ENCODE measurements at regions not wholly inside any gene's neighbourhood (a gene's known extent, or its start where the extent isn't known, plus 50 kb on each side); places are given as distances from the start of the nearest gene placed in this dataset.

- TF ChIP-seq ZBTB40 (IDR thresholded peaks at IDR 0.05; ENCODE audit: borderline replicate concordance) (no peak), BHLHE40 (IDR thresholded peaks at IDR 0.05; ENCODE audit: borderline replicate concordance in 1 of 2, low read depth in 2 of 2, low read length in 1 of 2) (no peak), HSF1 (IDR thresholded peaks at IDR 0.05; ENCODE audit: low read depth, low read length) (no peak), MYB (IDR thresholded peaks at IDR 0.05; ENCODE audit: borderline replicate concordance, low read depth, low read length) (no peak), ZNF217 (IDR thresholded peaks at IDR 0.05) (no peak), EGR1 (IDR thresholded peaks at IDR 0.05; ENCODE audit: borderline replicate concordance in 1 of 2, low read depth in 2 of 2, low read length in 2 of 2) (no peak)
Measured at GRCh38 chr3:15941958-15942357, 144.2 kb upstream of the ANKRD28 start (continued).

- no peaks in the 10 kb centered on the region for H3K4me1 ChIP-seq (ENCODE audit: control insufficient read depth, insufficient read depth, low read length)
- no peak overlapping the region for H3K9ac ChIP-seq (ENCODE audit: control insufficient read depth, insufficient read depth, low read length)
- no peaks in the 10 kb centered on the region for H3K79me2 ChIP-seq (ENCODE audit: control insufficient read depth, insufficient read depth, low read length)
- no TSS peak for BruUV-seq (replicated peaks)
- in situ Hi-C loops (cut with MboI) = no loop called here
- CTCF ChIA-PET = no interaction called here
- no peak overlapping the region for H3K4me3 ChIP-seq
- intact Hi-C loops (cut with micrococcal nuclease; ENCODE audit: unreplicated experiment) = no loop called here
- SMC1A ChIA-PET (ENCODE audit: uncharacterized antibody, unreplicated experiment) = interaction anchor here (0.6 to 1.6 kb wide), 3 partner anchors 19 to 20 kb away, joined by 3 to 4 read pairs (median 3); no protein-coding TSS in a partner anchor
- H3K9me3 ChIP-seq (replicated peaks; ENCODE audit: control insufficient read depth, insufficient read depth, low read length) = no peaks in the 10 kb centered on the region
- no peak for DNase-seq (ENCODE audit: low read depth, low spot score)
- no peaks in the 10 kb centered on the region for H3K36me3 ChIP-seq (ENCODE audit: control insufficient read depth in 2 of 2, insufficient read depth in 2 of 2, low read length in 1 of 2)
- RAD21 ChIA-PET (ENCODE audit: unreplicated experiment) = no interaction called here
- ATAC-seq = no peak
- H3K27me3 ChIP-seq (replicated peaks in 1 of 2; ENCODE audit: control insufficient read depth in 2 of 2, insufficient read depth in 2 of 2, low read length in 1 of 2) = no peaks in the 10 kb centered on the region
- no peak overlapping the region for H2AFZ ChIP-seq (ENCODE audit: control insufficient read depth, low read depth, low read length)
- no peak overlapping the region for H3K4me2 ChIP-seq (ENCODE audit: control insufficient read depth, insufficient read depth)
- FAIRE-seq = no peak
- H3K27ac ChIP-seq (ENCODE audit: control insufficient read depth, insufficient read depth) = no peak overlapping the region
- POLR2A ChIA-PET = no interaction called here
- H4K20me1 ChIP-seq (ENCODE audit: control insufficient read depth, insufficient read depth) = no peaks in the 10 kb centered on the region
- TF ChIP-seq PAX5 (IDR thresholded peaks at IDR 0.05; ENCODE audit: borderline replicate concordance, low read depth, low read length) = no peak
- TF ChIP-seq ATF2 (IDR thresholded peaks at IDR 0.05; ENCODE audit: low read length) = no peak
- TF ChIP-seq CEBPZ (IDR thresholded peaks at IDR 0.05; ENCODE audit: low read depth, low read length) = no peak
- no peak for TF ChIP-seq MEF2B (IDR thresholded peaks at IDR 0.05; ENCODE audit: partially characterized antibody, poor library complexity, severe bottlenecking)
Measured at GRCh38 chr3:15942462-15942861, 144.7 kb upstream of the ANKRD28 start.

Measured in GM12878 (cell line).